ENCODE measurements at regions not wholly inside any gene's neighbourhood (a gene's known extent, or its start where the extent isn't known, plus 50 kb on each side); places are given as distances from the start of the nearest gene placed in this dataset.

- Histone ChIP-seq H3K4me1 (ENCODE audit: insufficient read depth, low read length) (no peaks in the 10 kb centered on the region), H3K27me3 (ENCODE audit: control insufficient read depth in 1 of 2, insufficient read depth in 2 of 2, low read length in 2 of 2) (no peaks in the 10 kb centered on the region), H3K4me2 (ENCODE audit: low read depth, low read length) (no peak overlapping the region), H3K9ac (ENCODE audit: insufficient read depth, low read depth, low read length) (no peak overlapping the region), H4K20me1 (ENCODE audit: insufficient read depth, low read length) (no peaks in the 10 kb centered on the region), H2AFZ (ENCODE audit: low read length) (no peak overlapping the region), H3K27ac (ENCODE audit: extremely low read length, insufficient read depth, low read length) (no peak overlapping the region), H3K79me2 (ENCODE audit: insufficient read depth, low read length) (no peaks in the 10 kb centered on the region), H3K4me3 (replicated peaks in 1 of 3; ENCODE audit: insufficient read depth in 1 of 3, low read depth in 2 of 3, low read length in 3 of 3) (no peak overlapping the region), H3K36me3 (replicated peaks in 1 of 2; ENCODE audit: control insufficient read depth in 1 of 2, insufficient read depth in 2 of 2, low read length in 2 of 2) (no peaks in the 10 kb centered on the region), H3K9me3 (ENCODE audit: low read length) (no peaks in the 10 kb centered on the region)
- FAIRE-seq (no peak), ATAC-seq (no peak), DNase-seq (ENCODE audit: low spot score) (no peak)
- BruUV-seq (replicated peaks) = no TSS peak
- in situ Hi-C loops (cut with HindIII; ENCODE audit: extremely low pct_ligation_motif_present, low pct_unique_long_range_greater_than_20kb) = no loop called here
- intact Hi-C loops (cut with micrococcal nuclease; ENCODE audit: unreplicated experiment) = no loop called here
- CTCF ChIA-PET (ENCODE audit: low intra/inter-chr PET ratio, low total read pairs) = no interaction called here
- POLR2A ChIA-PET = no interaction called here
- WGBS (ENCODE audit: low lambda C conversion rate) = 20% methylated on average over 3 of the region's 3 CpGs
- TF ChIP-seq WIZ (CRISPR knock-in tag; IDR thresholded peaks at IDR 0.05) (no peak), ZBTB10 (CRISPR knock-in tag; IDR thresholded peaks at IDR 0.05; ENCODE audit: borderline replicate concordance) (no peak), SP4 (CRISPR knock-in tag; IDR thresholded peaks at IDR 0.05) (no peak), HNRNPLL (IDR thresholded peaks at IDR 0.05; ENCODE audit: low read depth, low read length, poor library complexity, severe bottlenecking) (no peak), AFF4 (CRISPR knock-in tag; IDR thresholded peaks at IDR 0.05) (no peak), MEF2D (CRISPR knock-in tag; IDR thresholded peaks at IDR 0.05) (no peak), TOPORS (CRISPR knock-in tag; IDR thresholded peaks at IDR 0.05) (no peak), REXO4 (CRISPR knock-in tag; IDR thresholded peaks at IDR 0.05; ENCODE audit: borderline replicate concordance) (no peak), HDAC6 (IDR thresholded peaks at IDR 0.05; ENCODE audit: low read depth, low read length) (no peak), ZBTB7A (CRISPR knock-in tag; IDR thresholded peaks at IDR 0.05) (no peak), ZNF556 (CRISPR knock-in tag; IDR thresholded peaks at IDR 0.05; ENCODE audit: borderline replicate concordance) (no peak), IKZF4 (CRISPR knock-in tag; IDR thresholded peaks at IDR 0.05; ENCODE audit: borderline replicate concordance, low read depth, not compliant biosample characterization) (no peak), ZSCAN12 (CRISPR knock-in tag; IDR thresholded peaks at IDR 0.05) (no peak), SOX13 (IDR thresholded peaks at IDR 0.05) (no peak), SOX13 (CRISPR knock-in tag; conservative IDR thresholded peaks at IDR 0.05 in 1 of 2, IDR thresholded peaks at IDR 0.05 in 1 of 2) (no peak), ZNF337 (CRISPR knock-in tag; IDR thresholded peaks at IDR 0.05; ENCODE audit: borderline replicate concordance, low read depth) (no peak), ZNF280D (CRISPR knock-in tag; IDR thresholded peaks at IDR 0.05) (no peak)
Observed at GRCh38 chr5:167623354-167623753, 668.1 kb upstream of the WWC1 start.
